ENCODE measurements at regions not wholly inside any gene's neighbourhood (a gene's known extent, or its start where the extent isn't known, plus 50 kb on each side); places are given as distances from the start of the nearest gene placed in this dataset.
"Not testable (repeated sequence)": the region's sequence is repeated elsewhere in the genome, so short reads cannot be mapped to it uniquely, and the experiment has no call there.

DNA sequence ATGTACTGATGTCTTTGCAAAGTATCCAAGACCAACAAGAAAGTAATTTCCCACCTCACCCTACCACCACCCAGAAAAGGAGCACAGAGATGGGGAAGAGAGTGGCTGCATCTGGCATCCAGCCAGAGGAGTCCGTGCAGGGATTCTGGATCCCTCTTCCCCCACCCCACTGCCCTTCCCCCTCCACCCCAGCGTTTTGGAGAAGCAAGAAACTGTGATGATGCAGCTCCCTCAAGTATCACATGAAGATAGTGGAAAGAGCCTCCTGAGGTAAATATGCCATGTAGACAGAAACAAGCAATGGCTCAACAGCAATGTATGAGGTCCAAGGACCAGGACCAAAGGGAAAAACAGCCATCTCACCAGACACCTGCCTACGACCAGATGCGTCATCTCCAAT is 153.8 kb downstream of the DEPDC1B start:
- DNase-seq = no peak

DNA sequence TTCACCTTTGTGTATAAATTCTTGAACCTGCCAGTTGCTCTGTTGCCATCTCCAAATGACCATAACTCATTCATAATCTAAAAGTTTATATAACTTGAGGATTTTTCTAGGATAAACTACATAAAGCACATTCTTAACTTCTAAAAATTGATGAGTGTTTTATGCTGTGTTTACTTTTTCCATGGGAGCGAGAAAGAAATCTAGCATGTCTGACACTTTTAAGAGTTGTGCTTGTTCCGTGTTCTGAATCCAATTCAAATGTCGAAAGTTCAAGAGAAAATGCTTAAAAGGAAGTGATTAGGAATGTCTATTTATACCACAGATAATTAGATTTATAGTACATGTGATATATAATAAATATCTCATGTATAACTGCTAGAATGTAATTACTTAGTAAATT is 154.4 kb downstream of the DEPDC1B start:
- DNase-seq = no peak

DNA sequence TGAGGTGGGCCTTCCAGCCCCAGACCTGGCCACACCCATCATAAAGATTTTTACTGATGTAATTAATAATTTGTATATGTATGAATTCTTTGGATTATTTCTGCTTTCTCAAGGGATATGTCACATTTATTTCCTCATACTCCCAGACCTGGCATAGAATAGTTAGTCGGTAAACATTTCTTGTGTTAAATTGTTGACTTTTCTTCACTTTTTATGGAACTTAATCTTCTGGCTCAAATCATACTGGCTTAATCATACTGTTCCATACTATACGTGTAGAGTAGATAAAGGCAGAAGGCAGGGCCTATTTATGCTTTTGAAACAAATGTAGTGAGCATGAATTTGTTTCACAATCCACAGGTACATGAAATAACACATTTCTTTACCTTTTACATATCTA is 155.8 kb downstream of the DEPDC1B start:
- DNase-seq = no peak

DNA sequence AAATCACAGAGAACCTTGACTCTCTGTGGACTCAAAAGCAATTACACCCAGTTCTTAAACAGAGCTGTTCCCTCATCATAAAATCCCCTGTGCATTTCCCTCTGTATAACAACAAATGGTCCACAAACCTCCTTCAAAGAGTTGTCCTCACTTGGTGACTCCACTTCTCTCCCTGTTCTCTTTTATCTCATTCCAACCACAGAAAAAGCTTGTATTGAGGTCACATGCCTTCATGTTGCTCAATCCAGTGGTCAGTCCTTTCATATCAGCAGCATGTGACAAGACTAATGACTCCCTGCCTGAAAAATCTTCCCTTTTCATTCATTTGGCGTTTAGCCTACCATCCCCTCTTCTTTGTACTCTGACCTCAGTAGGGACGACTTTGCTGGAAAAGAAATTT is 158.0 kb downstream of the DEPDC1B start:
- no peak for DNase-seq

DNA sequence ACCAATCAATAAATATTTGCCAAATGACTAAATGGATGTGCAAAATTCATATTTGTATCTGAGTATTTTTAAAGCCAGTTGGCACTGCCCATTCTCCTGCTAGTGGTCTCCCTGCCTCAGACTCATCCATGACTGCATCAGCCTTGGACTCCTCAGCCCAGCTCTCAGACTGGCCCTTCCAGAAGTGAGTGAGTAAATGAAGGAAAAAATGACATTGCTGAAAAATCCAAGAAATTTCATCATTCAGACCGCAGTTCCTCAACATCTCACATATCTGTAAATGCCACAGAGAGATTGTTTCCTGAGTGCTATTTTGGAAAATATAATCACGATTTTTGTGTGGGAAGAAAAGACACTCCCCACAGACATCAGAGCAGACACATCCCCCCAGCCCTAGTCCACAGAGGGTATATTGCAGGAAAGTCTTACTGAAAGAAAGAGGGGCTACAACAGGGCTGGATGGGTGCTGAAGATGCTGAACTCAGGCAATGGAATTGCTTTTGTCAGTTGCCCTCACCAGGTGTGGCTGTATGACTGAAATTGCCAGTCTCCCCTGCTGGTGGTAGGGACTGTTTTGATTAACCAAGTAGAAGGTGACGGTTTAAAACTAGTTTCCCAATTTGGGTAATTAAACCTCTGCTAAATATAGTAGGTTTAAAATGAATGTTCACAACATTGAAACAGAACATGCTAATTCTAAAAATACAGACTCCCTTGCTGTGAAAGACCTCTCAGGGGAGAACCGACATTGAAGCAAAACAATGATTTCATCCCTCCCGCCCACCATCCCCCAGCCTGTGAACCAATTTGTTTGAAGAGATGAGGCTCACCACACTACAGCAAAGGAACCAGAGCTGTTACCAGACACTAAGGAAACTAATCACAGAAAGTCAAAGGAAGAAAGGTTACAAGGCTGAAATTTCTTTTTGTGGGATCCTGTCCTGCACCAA is 158.8 kb downstream of the DEPDC1B start:
- no peak for DNase-seq

DNA sequence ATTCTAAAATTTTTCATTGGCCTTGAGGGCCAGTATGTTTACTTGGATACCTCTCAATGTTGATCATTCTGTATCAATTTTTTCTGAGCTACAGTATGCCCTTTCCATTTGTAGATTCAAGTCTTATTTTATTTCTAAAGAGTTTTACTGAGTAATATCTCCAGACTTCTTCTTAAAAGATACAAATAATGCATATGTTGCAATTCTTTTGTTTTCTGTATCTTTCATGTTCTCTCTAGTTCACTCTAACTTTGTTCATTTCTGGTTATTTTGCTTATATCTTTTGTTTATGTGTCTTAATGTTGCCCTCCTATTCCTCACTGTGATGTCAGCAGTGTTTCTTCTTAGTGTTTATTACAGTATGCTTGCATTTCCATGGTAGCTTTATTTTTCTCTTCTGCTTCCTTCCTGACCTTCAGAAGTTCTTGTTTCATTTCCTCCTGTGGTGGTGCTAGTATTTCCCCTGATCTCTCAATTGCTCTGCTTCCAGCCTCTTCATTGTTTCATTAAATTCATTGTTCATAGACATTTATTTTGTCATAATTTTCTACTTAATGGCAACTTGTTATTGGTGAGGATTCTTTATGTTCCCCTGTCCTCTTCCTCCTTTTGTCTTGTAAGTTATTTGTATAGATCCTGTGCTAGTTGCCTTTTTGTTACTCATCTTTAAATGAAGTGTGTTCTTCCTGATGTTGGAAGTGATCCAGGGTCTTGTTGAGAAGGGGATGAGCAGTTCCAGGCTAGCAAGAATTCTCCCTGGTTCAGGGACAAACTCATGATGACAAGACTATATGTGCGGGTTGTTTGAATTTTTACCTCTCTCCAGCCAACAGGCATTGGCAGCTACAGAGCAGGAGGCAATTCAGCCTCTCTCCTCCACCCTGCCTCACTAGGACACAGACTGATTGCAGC is 160.8 kb downstream of the DEPDC1B start:
- no peak for DNase-seq

DNA sequence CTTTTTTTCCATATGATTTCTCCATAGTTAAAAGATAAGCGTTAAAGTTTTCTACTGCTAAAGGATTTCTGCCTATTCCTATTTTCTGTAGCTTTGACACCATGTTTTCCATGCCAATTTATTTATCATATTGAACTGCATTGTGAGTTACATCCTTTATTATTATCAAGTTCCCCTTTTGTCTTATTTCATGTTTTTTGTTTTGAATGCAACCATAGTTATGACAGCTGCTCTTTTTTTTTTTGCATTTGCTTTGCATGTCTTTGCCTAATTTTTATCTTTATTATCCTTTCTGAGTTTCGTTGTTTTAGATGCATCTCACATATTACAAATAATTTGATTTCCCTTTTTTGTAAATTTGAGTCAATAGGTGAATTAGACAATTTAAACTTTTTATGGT is 161.5 kb downstream of the DEPDC1B start:
- no peak for DNase-seq

DNA sequence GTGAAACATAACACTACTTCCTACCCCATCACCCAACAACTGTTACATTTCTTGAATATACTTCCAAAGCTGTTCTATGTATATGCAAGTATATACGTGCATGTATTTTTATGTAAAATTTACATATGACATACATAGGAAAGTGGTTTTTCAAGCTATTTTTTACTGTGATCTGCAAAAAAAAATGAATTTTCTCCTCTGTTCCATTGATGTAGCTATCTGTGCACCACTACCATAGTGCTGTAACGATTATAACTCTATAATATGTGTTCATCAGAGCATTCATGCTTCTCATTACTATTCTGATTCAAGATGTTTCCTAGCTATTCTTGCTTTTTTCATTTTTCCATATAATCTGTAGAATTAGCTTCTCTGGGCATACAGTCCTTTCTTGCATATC is 164.0 kb downstream of the DEPDC1B start:
- DNase-seq = no peak

DNA sequence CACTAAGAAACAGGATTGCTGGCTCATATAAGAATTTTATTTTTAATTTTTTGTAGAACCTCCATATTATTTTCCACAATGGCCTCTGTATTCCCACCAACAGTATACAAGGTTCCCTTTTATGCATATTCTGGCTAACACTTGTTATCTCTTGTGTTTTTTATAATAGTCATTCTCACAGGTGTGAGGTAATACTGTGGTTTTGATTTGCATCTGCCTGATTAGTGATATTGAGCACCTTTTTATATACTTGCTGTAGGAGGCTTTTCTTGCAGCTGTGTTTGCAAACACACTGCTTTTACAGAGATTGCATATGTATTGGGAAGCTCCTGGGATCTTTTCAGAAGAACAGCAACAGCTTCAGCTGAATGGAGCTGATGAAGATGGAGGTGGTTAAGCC is 164.8 kb downstream of the DEPDC1B start:
- DNase-seq = no peak

DNA sequence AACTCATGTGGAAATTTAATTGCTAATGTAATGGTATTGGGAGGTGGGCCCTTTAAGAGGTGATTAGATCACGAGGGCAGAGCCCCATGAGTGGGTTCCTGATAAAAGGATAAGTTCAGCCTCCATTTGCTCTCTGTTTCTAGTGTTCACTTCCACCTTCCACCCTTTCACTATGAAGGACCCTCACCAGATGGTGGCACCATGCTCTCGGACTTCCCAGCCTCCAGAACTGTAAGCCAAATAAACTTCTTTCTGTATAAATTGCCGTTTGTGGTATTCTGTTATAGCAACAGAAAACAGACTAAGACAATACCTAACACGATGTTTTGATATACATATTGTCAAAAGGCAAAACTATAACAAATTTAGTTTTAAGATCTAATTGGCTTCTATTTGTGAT is 166.2 kb downstream of the DEPDC1B start:
- DNase-seq = no peak

DNA sequence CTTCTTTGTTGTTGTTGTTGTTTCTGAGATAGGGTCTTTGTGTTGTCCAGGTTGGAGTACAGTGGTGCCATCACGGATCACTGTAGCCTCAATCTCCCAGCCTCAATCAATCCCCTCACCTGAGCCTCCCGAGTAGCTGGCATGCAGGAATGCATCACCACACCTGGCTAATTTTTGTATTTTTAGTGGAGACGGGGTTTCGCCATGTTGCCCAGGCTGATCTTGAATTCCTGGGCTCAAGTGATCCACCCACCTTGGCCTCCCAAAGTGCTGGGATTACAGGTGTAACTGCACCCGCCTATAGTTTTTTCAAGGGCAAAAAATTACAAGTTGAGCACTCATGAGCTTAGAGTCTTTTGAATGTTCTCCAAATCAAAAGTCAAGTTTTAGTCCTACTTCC is 167.2 kb downstream of the DEPDC1B start:
- not testable (repeated sequence) for DNase-seq

DNA sequence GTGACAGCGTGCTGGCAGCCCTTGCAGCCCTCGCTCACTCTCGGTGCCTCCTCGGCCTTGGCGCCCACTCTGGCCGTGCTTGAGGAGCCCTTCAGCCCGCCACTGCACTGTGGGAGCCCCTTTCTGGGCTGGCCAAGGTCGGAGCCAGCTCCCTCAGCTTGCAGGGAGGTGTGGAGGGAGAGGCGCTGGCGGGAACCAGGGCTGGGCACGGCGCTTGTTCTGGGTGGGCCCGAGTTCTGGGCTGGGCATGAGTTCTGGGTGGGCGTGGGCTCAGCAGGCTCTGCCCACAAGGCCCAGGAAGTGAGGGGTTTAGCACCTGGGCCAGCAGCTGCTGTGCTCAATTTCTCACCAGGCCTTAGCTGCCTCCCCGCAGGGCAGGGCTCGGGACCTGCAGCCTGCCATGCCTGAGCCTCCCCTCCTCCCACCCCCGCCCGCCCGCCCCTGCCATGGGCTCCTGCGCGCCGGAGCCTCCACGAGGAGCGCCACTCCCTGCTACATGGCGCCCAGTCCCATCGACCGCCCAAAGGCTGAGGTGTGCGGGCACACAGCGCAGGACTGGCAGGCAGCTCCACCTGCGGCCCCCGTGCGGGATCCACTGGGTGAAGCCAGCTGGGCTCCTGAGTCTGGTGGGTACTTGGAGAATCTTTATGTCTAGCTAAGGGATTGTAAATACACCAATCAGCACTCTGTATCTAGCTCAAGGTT is 169.7 kb downstream of the DEPDC1B start:
- DNase-seq = not testable (repeated sequence)

DNA sequence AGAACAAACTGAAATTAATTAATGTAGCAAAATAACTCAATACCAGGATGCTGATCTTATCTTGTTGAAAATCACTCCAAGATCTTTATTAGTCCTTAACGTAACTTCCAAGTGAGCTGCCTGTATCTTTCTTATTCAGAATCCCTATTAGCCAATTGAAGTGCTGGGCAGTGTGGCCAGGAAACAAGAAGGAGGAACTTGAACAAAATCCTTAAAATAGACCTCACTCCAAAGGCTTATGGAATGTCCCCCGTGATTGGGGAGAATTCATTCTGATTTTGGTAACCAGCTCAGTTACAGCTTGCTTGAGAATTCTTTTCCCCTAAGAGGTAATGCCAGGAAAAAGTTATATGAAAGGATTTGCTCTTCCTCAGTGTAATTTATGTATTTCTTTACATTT is 171.0 kb downstream of the DEPDC1B start:
- DNase-seq = no peak

DNA sequence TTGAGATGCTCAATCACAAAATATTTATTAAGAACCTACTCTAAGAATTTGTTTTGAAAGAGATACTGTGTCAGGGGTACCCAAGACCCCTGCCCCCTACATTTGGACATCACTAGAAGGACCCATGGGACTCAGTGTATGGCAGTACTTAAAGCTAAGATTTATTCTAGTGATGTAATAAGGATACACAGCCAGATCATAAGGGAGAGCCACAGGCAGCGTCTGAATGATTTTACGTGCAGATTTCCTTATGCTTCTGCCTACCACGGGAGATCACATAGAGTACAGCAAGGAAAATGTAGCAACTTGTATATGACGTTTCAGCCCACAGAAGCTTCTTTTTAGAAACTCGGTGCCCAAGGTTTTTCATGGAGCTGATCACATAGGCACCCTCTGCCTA is 172.9 kb downstream of the DEPDC1B start:
- DNase-seq = no peak

DNA sequence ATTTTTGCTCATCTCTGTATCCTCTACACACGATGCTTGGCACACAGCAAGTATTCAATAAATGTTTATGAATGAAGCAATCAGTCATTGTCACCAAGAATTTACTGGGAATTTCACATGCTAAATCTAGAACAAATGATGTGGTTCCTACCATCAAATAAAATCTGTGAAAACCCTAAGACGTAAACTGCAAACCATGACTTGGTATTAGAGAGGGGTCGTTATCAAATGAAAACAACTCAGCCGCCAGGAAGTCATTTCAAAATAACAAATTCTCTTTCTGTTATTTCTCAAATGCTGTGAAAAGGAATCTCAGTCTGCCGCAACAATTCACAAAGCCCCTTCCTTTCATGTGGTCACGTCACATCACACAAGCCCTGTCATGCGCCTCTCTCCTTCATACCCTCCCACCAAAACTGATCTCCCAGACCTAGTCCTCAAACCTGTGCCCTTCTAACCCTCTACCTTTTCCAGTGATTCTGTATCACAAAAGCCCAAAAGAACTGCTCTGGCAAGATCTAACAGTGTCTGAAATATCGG is 173.6 kb downstream of the DEPDC1B start:
- no peak for DNase-seq

DNA sequence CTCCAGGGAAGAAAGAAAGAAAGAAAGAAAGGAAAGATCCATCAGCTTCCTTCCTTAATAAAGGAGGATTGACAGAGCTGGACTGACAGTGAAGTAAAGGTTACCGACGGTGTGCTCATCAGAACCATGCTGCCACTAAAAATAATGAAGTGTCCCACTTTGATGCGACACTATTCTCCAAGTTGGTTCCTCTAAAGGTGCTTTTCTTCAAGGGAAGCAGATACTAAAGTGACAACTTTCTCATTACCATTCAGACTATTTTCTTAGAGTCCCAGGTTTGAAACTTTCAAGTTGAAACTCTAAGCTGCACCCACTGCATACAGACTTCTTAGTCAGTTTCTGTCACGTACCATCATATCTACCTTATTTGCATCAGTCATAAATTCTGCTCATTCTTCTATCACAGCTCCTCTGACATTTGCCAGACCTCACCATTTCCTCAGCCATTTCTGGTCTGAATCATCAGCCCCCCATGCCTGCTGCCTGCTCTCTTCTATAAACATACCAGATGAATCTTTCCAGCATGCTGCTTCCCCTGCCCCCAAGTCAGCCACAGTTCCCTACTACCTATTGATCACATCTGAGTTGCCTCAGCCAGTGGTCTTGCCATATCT is 177.6 kb downstream of the DEPDC1B start:
- no peak for DNase-seq

DNA sequence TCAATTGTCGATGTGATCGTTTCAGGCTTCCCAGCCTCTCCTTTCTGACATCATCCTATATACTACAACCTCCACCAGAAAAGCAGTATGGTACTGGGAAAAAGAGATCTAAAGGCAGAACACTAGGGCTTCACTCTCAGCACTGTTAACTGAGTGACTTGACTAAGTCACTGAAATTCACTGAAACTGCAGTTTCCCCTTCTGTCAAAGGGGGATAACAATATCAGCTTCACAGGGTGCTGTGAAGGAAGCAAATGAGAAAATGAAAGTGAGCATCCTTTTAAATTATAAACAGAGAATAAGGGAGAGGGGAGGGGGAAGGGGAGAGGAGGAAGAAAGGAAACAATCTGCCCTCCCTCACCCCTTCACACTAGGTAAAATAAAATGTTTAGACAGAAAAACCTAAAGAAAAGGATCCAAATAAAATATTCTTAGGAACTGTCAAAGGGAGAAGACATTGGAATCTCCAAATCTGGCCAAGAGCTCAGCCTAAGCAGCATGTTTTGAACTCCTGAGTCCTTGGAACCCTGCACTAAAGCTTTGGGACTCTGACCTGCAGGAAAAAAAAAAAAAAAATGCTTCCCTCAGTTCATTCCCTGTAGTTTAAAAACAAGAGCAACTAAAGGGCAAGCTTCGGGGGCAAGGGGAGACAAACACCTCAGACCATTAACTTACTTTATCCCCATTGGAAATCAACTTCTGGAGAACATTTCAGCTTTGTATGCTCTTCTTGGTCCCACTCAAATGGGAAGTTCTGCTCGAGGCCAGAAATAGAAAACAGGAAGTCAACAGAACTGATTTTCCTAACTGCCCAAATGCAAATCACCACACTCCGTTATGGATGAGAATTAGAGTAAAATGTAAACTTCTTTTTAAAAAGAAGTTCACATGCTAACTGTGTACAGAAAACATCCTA is 178.3 kb downstream of the DEPDC1B start:
- no peak for DNase-seq

DNA sequence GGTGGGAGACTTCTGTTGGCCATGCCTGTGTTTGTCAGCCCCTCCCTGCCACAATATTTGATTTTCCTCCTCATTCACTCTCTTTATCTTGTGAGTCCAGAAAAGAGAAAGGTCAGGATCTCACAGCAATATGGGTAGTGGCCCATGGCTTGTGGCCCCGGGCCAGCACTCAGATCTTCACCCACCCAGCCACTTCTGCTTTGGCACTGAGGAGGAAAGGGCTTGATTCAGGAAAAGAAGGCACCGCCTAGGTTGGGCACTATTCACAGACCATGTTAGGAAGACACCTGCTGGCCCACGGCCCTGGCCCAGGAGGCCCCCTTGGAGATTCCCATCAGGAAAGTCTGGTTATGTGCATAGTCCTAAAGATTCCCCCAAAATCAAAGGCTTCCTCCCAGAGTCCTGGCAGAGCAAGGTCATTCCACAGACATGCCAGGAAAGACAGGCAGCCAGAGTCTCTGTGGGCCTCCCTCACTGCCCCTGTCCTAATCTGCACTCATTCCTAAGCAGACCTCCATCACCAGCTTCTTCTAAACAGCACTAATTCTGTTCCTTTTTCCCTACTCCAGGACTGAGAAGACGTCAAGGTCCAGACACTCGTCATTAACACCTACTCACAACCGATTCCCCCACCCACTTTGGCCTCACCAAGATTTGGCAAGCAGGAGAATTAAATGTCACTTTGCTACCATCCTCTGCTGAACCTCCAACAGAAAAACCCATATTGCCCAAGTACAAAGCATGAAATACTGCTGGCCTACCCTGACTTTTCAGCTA is 179.3 kb downstream of the DEPDC1B start:
- DNase-seq = no peak

DNA sequence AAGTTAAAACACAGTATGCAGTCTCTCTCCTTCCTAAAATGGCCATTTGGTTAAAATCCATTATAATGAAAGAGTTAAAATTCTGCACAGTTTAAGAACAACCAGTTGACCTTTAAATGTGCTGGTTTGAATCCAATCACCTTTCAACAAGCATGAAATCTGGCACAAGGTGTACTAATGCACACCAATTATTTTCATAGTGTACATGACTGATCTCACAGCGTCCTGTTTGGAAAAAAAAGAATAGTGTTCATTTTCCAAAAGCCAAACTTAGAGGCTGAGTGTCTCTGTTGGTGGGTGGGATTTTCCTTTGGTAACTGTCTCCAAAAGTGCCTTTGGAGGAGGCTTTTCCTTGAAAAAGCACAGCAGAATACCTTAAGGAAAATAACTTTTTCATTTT is 180.6 kb downstream of the DEPDC1B start:
- no peak for DNase-seq

DNA sequence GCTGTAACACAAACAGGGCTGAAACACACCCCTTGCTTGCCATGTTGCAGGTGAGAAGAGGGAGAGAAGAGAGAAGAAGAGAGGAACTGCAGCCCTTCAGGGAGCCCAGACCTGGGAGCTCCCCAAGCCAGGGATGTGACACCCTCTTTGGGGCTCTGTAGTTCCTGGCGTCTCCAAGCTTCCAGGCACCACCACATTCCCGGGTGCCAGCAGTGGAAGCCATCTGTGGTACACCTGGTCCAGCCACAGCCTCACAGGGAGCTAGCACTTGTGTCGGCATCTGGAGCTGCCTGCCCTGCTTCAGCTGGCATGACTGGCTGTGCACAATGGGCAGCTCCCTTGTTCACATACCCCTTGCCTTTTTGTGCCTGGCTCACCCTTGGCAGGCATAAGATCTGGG is 182.1 kb downstream of the DEPDC1B start:
- no peak for DNase-seq
